SK-N-SH (cell line): ENCODE measurements at regions not wholly inside any gene's neighbourhood (a gene's known extent, or its start where the extent isn't known, plus 50 kb on each side); places are given as distances from the start of the nearest gene placed in this dataset.

Source experiments
- CTCF ChIA-PET: fragments of 300-600, 350-600 bp; formaldehyde crosslinking; extraction: SDS; loops from one replicate; lab custom pipeline; 2021; lab: Yijun Ruan, JAX
- POLR2A ChIA-PET: fragments of 350-600 bp; sonication (Branson Sonifier 250); formaldehyde crosslinking; extraction: SDS; loops from one replicate; lab custom pipeline; 2020; ENCODE audit warnings: antibody characterized with exemption, inconsistent platforms; lab: Yijun Ruan, JAX
- DNase-seq: peaks from one replicate; pipeline ENCODE4 v3.0.0; 2012
- H2AFZ ChIP-seq: fragments of 200-600 bp; sonication (generic); 2 replicates; pipeline ENCODE4 v1.8.1; 2016; ENCODE audit warnings: antibody characterized with exemption, mild to moderate bottlenecking, low read depth
- H3F3A ChIP-seq: fragments of 200-600 bp; sonication (generic); replicated peaks from 2 replicates; pipeline ENCODE3; 2016; ENCODE audit warnings: antibody characterized with exemption, mild to moderate bottlenecking; ENCODE audit not compliant: insufficient read depth
- H3K27ac ChIP-seq, 2 experiments: fragments of 200-500 bp in 1 of 2; fragments of 200-600 bp in 1 of 2; sonication (Bioruptor generic) in 1 of 2; sonication (generic), shearing (Covaris generic) in 1 of 2; 2 replicates each; pipeline versions ENCODE4 v1.5.1 to v1.6.1; 2014 to 2016; ENCODE audit warnings: low read depth in 2 of 2, inconsistent platforms in 1 of 2, low read length in 1 of 2, mild to moderate bottlenecking in 1 of 2, mixed read lengths in 1 of 2
- H3K27me3 ChIP-seq: fragments of 200-600 bp; sonication (generic), shearing (Covaris generic); 2 replicates; pipeline ENCODE4 v1.6.1; 2016; ENCODE audit warnings: mixed run types; ENCODE audit not compliant: insufficient read depth
- H3K36me3 ChIP-seq, 2 experiments: fragments of 200-500 bp in 1 of 2; fragments of 200-600 bp in 1 of 2; sonication (Bioruptor generic) in 1 of 2; sonication (generic) in 1 of 2; replicated peaks in 1 of 2; 2 replicates each; pipeline versions ENCODE3 to v1.5.1; 2014 to 2016; ENCODE audit warnings: low read length in 1 of 2, mild to moderate bottlenecking in 1 of 2; ENCODE audit not compliant: insufficient read depth in 2 of 2, control insufficient read depth in 1 of 2
- H3K4me1 ChIP-seq, 2 experiments: fragments of 200-500 bp in 1 of 2; fragments of 200-600 bp in 1 of 2; sonication (Bioruptor generic) in 1 of 2; sonication (generic), shearing (Covaris generic) in 1 of 2; 2 replicates each; pipeline versions ENCODE4 v1.5.1 to v1.6.1; 2014 to 2016; ENCODE audit warnings: low read depth in 1 of 2, low read length in 1 of 2, mixed run types in 1 of 2; ENCODE audit not compliant: insufficient read depth in 2 of 2, control insufficient read depth in 1 of 2
- H3K4me2 ChIP-seq: fragments of 200-600 bp; sonication (generic), shearing (Covaris generic); 2 replicates; pipeline ENCODE4 v1.6.1; 2017; ENCODE audit warnings: mixed run types
- H3K4me3 ChIP-seq, 2 experiments: fragments of 200-500 bp in 1 of 2; fragments of 200-600 bp in 1 of 2; sonication (Bioruptor generic) in 1 of 2; sonication (generic), shearing (Covaris generic) in 1 of 2; 2 replicates each; pipeline versions ENCODE4 v1.5.1 to v1.8.1; 2014 to 2016; ENCODE audit warnings: low read depth in 2 of 2, inconsistent platforms in 1 of 2, low read length in 1 of 2, mild to moderate bottlenecking in 1 of 2, mixed read lengths in 1 of 2, moderate library complexity in 1 of 2
- H3K79me2 ChIP-seq: fragments of 200-600 bp; sonication (generic); 2 replicates; pipeline ENCODE4 v1.8.1; 2017; ENCODE audit warnings: mild to moderate bottlenecking; ENCODE audit not compliant: insufficient read depth
- H3K9ac ChIP-seq: fragments of 200-600 bp; sonication (generic); 2 replicates; pipeline ENCODE4 v1.6.1; 2017; ENCODE audit warnings: mixed run types
- H3K9me2 ChIP-seq: fragments of 200-600 bp; sonication (generic); 2 replicates; pipeline ENCODE4 v1.6.1; 2017; ENCODE audit warnings: mixed run types
- H3K9me3 ChIP-seq: fragments of 200-600 bp; sonication (generic); 2 replicates; pipeline ENCODE4 v1.6.1; 2017; ENCODE audit warnings: mixed run types, mild to moderate bottlenecking, moderate library complexity
- H4K20me1 ChIP-seq: fragments of 200-600 bp; sonication (generic); 2 replicates; pipeline ENCODE4 v1.6.1; 2017; ENCODE audit warnings: mild to moderate bottlenecking, mixed run types; ENCODE audit not compliant: insufficient read depth
- CHD2 ChIP-seq: fragments of 150-350 bp; IDR thresholded peaks from 2 replicates; pipeline ENCODE4 v1.6.1; 2018; ENCODE audit warnings: low read length; ENCODE audit not compliant: partially characterized antibody
- CTCF ChIP-seq: fragments of 200-600 bp; sonication (generic); IDR thresholded peaks from 2 replicates; pipeline ENCODE4 v1.6.1; 2017; ENCODE audit warnings: antibody characterized with exemption, mild to moderate bottlenecking, moderate library complexity
- EP300 ChIP-seq, 2 experiments: IDR thresholded peaks; 2 replicates each; pipeline versions ENCODE4 v1.4.0 to v1.6.1; 2012; ENCODE audit warnings: borderline replicate concordance in 1 of 2, low read depth in 1 of 2, low read length in 1 of 2
- EZH2phosphoT487 ChIP-seq: fragments of 200-600 bp; sonication (generic); IDR thresholded peaks from 2 replicates; pipeline ENCODE4 v1.6.1; 2017; ENCODE audit warnings: low read depth, mixed run types, mild to moderate bottlenecking, antibody characterized with exemption, moderate library complexity, borderline replicate concordance
- IRF3 ChIP-seq: fragments of 150-350 bp; IDR thresholded peaks from 2 replicates; pipeline ENCODE4 v1.6.1; 2016; ENCODE audit warnings: mild to moderate bottlenecking, low read depth, low read length
- JUND ChIP-seq: IDR thresholded peaks from 2 replicates; pipeline ENCODE4 v1.4.0; 2012
- MAX ChIP-seq: IDR thresholded peaks from 2 replicates; pipeline ENCODE4 v1.4.0; 2012; ENCODE audit warnings: low read depth
- MEF2A ChIP-seq: IDR thresholded peaks from 2 replicates; pipeline ENCODE4 v1.4.0; 2012; ENCODE audit warnings: low read depth, borderline replicate concordance
- MXI1 ChIP-seq: IDR thresholded peaks from 2 replicates; pipeline ENCODE4 v1.6.1; 2012; ENCODE audit warnings: mild to moderate bottlenecking, low read depth, low read length, improper control_type of control experiment
- NFIC ChIP-seq: IDR thresholded peaks from 2 replicates; pipeline ENCODE4 v1.4.0; 2012; ENCODE audit warnings: borderline replicate concordance
- PBX3 ChIP-seq: IDR thresholded peaks from 2 replicates; pipeline ENCODE4; 2012
- POLR2AphosphoS5 ChIP-seq: IDR thresholded peaks from 2 replicates; pipeline ENCODE4 v1.6.1; 2012; ENCODE audit warnings: low read depth, low read length
- RCOR1 ChIP-seq: fragments of 150-350 bp; IDR thresholded peaks from 2 replicates; pipeline ENCODE4 v1.6.1; 2017; ENCODE audit warnings: antibody characterized with exemption, low read length
- USF1 ChIP-seq: IDR thresholded peaks from 2 replicates; pipeline ENCODE4 v1.4.0; 2012; ENCODE audit warnings: low read depth, borderline replicate concordance
- YY1 ChIP-seq: IDR thresholded peaks from 2 replicates; pipeline ENCODE4 v1.4.0; 2012; ENCODE audit warnings: low read depth, mild to moderate bottlenecking
- ZBTB33 ChIP-seq: IDR thresholded peaks from 2 replicates; pipeline ENCODE4 v1.4.0; 2012; ENCODE audit warnings: low read depth, borderline replicate concordance
- WGBS: methylation state at CpG from one replicate; pipeline ENCODE4 v1.1.6; 2017; ENCODE audit warnings: low lambda C conversion rate; 5-methylcytosine and 5-hydroxymethylcytosine counted together

- Histone ChIP-seq H4K20me1 (no peaks in the 10 kb centered on the region), H3K79me2 (no peaks in the 10 kb centered on the region), H3K9me3 (no peaks in the 10 kb centered on the region), H3K4me3 (no peak overlapping the region), H3K36me3 (no peaks in the 10 kb centered on the region), H3K27ac (no peak overlapping the region), H3K27me3 (no peaks in the 10 kb centered on the region), H3F3A (no peaks in the 10 kb centered on the region), H2AFZ (no peak overlapping the region), H3K4me1 (no peaks in the 10 kb centered on the region), H3K9ac (no peak overlapping the region), H3K9me2 (no peaks in the 10 kb centered on the region), H3K4me2 (no peak overlapping the region)
- TF ChIP-seq JUND: no peak
- TF ChIP-seq CHD2: no peak
- TF ChIP-seq USF1: no peak
- TF ChIP-seq YY1: no peak
- no peak for TF ChIP-seq IRF3
- no peak for TF ChIP-seq PBX3
- POLR2A ChIA-PET: no interaction called here
- CTCF ChIA-PET: no interaction called here
- WGBS: 18% methylated on average over 3 of the region's 3 CpGs
- DNase-seq: no peak
These were observed 518.1 kb downstream of the TFAP2A start for GRCh38 chr6:9896806-9897205.

GRCh38 chr6:9890893-9891292 is 524.0 kb downstream of the TFAP2A start:
- Histone ChIP-seq H3K9me3 (no peaks in the 10 kb centered on the region), H3K27me3 (no peaks in the 10 kb centered on the region; the same call in 1 of the 2 replicates), H4K20me1 (no peaks in the 10 kb centered on the region), H3K4me2 (no peak overlapping the region), H3K27ac (no peak overlapping the region), H3K9ac (no peak overlapping the region), H3K4me3 (no peak overlapping the region), H3K79me2 (no peaks in the 10 kb centered on the region), H3K4me1 (no peaks in the 10 kb centered on the region), H3F3A (no peaks in the 10 kb centered on the region), H3K36me3 (no peaks in the 10 kb centered on the region), H3K9me2 (no peaks in the 10 kb centered on the region), H2AFZ (no peak overlapping the region)
- POLR2A ChIA-PET: no interaction called here
- TF ChIP-seq MAX: no peak
- TF ChIP-seq EP300 (IDR thresholded peaks at IDR 0.05; ENCODE audit: borderline replicate concordance in 1 of 2, low read depth in 1 of 2, low read length in 1 of 2): no peak
- no peak for TF ChIP-seq MEF2A
- TF ChIP-seq NFIC: no peak
- no peak for TF ChIP-seq CTCF
- TF ChIP-seq ZBTB33: no peak
- no peak for TF ChIP-seq POLR2AphosphoS5
- no peak for TF ChIP-seq MXI1
- no peak for TF ChIP-seq EZH2phosphoT487
- no peak for TF ChIP-seq RCOR1
- 2% methylated on average over 4 of the region's 4 CpGs for WGBS
- CTCF ChIA-PET: no interaction called here
- DNase-seq: no peak
